ENCODE measurements at regions not wholly inside any gene's neighbourhood (a gene's known extent, or its start where the extent isn't known, plus 50 kb on each side); places are given as distances from the start of the nearest gene placed in this dataset.
"Not testable (repeated sequence)": the region's sequence is repeated elsewhere in the genome, so short reads cannot be mapped to it uniquely, and the experiment has no call there.

GRCh38 chr13:44651209-44651608, 75.1 kb upstream of the TSC22D1 start:
- DNase-seq: no peak

- no peak for DNase-seq
These were observed 73.7 kb upstream of the TSC22D1 start for GRCh38 chr13:44649834-44650233.

DNA sequence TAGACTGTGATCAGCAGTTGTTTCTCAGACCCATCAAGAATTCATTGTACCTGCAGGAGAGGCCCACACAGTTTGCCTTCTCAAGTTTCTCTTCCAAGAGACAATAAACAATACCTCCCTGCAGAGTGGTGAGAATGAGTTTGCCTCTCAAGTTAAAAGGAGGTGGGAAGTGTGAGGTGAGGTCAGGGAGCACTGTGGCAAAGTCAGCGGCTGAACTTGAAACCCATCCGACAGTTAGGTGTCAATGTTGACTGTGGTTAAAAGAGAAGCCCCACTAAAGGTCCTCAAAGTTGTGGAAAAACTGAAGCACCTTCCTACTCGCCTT, 72.9 kb upstream of the TSC22D1 start:
- DNase-seq: peak; percentile 51 to 65

DNA sequence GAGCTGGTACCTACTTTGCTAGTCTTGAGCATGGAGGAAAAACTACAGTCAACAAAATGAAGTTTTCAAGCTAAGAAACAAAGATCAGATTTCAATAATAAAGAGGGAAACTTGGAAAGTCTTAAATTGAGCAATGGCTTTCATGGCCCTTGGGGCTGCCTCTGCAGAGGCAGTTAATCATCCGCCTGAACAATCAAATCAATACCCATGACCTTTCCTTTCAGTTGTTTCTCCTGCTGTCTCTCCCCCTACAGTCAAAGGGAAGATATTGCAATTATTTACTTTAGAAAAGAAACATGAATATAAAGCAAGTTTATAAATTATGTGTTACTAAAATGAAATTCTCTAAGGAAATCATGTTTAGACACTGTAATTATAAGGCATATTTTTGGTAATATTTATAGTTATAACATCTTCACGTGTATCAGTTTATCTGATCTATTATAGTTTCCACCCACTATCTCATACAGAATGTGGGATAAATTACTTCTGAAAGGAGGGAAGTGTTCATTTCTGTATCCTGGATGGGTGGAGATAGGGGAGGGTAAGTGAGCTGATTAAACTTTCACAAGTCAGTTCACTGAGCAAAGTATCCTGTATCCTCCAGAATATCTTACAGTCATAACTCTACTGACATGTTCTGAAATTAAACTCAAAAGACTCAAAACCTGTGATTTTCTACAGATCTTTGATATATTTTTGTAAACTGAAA, 72.4 kb upstream of the TSC22D1 start:
- DNase-seq: no peak

- not testable (repeated sequence) for DNase-seq
These were observed 71.4 kb upstream of the TSC22D1 start for GRCh38 chr13:44647560-44647959.

GRCh38 chr13:44646044-44646443, 69.9 kb upstream of the TSC22D1 start:
- no peak for DNase-seq

- DNase-seq: no peak
These were observed 67.1 kb upstream of the TSC22D1 start for GRCh38 chr13:44643256-44643655.

DNA sequence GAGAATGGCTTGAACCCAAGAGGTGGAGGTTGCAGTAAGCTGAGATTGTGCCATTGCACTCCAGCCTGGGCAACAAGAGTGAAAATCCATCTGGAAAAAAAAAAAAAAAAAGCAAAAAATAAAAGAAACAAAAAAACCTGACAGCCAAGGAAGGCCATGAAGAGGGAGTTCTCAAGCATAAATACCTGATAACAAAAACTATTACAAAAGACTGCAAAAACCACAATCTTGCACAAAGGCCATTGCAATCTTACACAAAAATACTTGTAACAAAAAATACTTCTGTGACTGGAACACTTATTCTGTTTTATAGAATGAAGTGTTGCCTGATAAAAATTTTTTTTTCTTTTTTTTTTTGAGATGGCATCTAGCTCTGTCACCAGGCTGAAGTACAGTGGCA, 61.5 kb upstream of the TSC22D1 start:
- no peak for DNase-seq

- DNase-seq: no peak
These were observed 53.5 kb upstream of the TSC22D1 start for GRCh38 chr13:44629465-44630183.

DNA sequence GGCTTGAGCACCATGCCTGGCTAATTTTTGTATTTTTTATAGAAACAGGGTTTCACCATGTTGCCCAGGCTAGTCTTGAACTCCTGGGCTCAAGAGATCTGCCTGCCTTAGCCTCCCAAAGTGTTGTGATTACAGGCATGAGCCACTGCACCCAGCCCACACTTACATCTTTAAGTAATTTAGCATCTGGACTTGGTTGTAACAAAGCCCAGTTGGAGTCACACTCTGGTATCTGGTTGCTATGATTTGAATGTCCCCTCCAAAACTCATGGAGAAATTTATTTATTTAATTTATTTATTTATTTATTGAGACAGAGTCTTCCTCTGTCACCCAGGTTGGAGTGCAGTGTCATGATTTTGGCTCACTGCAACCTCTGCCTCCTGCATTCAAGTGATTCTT, 52.7 kb upstream of the TSC22D1 start:
- DNase-seq: not testable (repeated sequence)

DNA sequence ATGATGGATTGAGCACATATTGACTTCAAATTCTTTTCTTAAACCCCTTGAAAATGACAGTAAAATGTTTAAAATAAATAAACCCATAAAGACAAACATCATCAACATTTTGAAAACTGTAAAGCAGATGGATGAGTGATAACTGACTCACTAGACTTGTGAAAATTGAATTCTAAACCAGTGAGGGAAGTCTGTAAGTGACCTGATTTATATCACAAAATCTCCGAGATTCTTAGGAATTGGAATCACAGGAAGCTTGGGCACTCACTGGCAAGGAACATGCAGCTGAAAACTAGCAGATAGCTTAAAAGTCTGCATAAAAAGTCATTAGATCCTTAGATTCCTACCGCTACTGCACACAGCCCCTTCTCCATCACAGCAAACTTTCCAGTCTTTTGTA, 51.3 kb upstream of the TSC22D1 start:
- DNase-seq: no peak

DNA sequence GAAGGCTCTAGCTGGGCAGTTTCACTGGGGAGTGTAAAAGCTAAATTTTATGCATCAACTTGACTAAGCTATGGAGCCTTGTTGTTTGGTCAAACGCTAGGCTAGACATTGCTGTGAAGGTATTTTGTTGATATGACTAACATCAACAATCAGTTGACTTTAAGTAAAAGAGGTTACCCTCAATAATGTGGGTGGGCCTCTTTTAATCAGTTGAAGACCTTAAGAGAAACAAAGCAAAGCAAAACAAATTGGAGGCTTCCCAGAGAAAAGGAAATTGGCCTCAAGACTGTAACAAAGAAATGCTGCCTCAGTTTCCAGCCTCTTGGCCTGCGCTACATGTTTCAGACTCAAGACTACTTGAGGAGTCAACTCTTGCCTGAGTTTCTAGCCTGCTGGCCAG, 50.0 kb upstream of the TSC22D1 start:
- no peak for DNase-seq
